OCI-LY1 (cell line): ENCODE measurements at regions not wholly inside any gene's neighbourhood (a gene's known extent, or its start where the extent isn't known, plus 50 kb on each side); places are given as distances from the start of the nearest gene placed in this dataset.

ENCODE experiments used
- EZH2 ChIP-seq: fragments of 200-600 bp; sonication (generic), shearing (Covaris generic); IDR thresholded peaks from 2 replicates; pipeline ENCODE4 v1.8.0; 2017; ENCODE audit warnings: borderline replicate concordance, mixed run types, mild to moderate bottlenecking, antibody characterized with exemption, low read length, moderate library complexity, mixed read lengths
- TF ChIP-seq, protein P1 (sequence below): fragments of 200-600 bp; sonication (generic), shearing (Covaris generic); IDR thresholded peaks from 2 replicates; pipeline ENCODE4 v1.5.1; 2017; ENCODE audit warnings: mild to moderate bottlenecking, antibody characterized with exemption, low read length, moderate library complexity, mixed read lengths

DNA sequence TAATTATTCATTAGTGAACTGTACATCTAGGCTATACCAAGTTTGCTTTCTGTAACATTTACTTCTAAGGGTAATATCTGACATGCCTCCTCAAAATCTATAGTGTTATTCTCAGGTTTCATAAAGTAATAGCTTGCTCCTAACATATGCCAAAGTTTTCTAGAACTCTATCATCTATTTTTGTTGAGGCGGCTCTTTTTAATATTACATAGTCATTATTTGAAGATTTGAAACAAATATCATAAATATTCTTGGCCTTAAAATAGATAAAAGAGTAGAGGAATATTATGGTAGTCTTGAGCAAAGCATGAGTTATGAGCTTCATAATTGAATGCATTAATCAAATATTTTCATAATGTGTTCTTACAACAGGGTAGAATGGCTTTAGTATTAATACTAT, 327.2 kb upstream of the KCND2 start:
- TF ChIP-seq, protein P1, sequence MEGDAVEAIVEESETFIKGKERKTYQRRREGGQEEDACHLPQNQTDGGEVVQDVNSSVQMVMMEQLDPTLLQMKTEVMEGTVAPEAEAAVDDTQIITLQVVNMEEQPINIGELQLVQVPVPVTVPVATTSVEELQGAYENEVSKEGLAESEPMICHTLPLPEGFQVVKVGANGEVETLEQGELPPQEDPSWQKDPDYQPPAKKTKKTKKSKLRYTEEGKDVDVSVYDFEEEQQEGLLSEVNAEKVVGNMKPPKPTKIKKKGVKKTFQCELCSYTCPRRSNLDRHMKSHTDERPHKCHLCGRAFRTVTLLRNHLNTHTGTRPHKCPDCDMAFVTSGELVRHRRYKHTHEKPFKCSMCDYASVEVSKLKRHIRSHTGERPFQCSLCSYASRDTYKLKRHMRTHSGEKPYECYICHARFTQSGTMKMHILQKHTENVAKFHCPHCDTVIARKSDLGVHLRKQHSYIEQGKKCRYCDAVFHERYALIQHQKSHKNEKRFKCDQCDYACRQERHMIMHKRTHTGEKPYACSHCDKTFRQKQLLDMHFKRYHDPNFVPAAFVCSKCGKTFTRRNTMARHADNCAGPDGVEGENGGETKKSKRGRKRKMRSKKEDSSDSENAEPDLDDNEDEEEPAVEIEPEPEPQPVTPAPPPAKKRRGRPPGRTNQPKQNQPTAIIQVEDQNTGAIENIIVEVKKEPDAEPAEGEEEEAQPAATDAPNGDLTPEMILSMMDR = no peak
- no peak for TF ChIP-seq EZH2
